HEK293 (cell line): ENCODE measurements at regions not wholly inside any gene's neighbourhood (a gene's known extent, or its start where the extent isn't known, plus 50 kb on each side); places are given as distances from the start of the nearest gene placed in this dataset.

Experiments used
- CTCF ChIP-seq: fragments of 450-650 bp; formaldehyde crosslinking; IDR thresholded peaks from 2 replicates; pipeline ENCODE4 v1.5.1; 2016; ENCODE audit warnings: missing biosample characterization, missing genetic modification characterization
- PATZ1 ChIP-seq: fragments of 450-650 bp; formaldehyde crosslinking; IDR thresholded peaks from 2 replicates; pipeline ENCODE4 v1.5.1; 2016; ENCODE audit warnings: missing biosample characterization, missing genetic modification characterization
- ZBTB26 ChIP-seq: fragments of 450-650 bp; formaldehyde crosslinking; optimal IDR thresholded peaks from 2 replicates; pipeline ENCODE3; 2016; ENCODE audit warnings: missing biosample characterization, mild to moderate bottlenecking, missing genetic modification characterization
- ZEB2 ChIP-seq: fragments of 450-650 bp; formaldehyde crosslinking; IDR thresholded peaks from 2 replicates; pipeline ENCODE4 v1.5.1; 2016; ENCODE audit warnings: missing biosample characterization, missing genetic modification characterization
- ZNF121 ChIP-seq: fragments of 450-650 bp; formaldehyde crosslinking; IDR thresholded peaks from 2 replicates; pipeline ENCODE4 v1.5.1; 2016; ENCODE audit warnings: missing biosample characterization, missing genetic modification characterization
- ZNF221 ChIP-seq: fragments of 450-650 bp; formaldehyde crosslinking; IDR thresholded peaks from 2 replicates; pipeline ENCODE4 v1.5.1; 2017; ENCODE audit warnings: missing biosample characterization, missing genetic modification characterization, borderline replicate concordance
- ZNF302 ChIP-seq: fragments of 450-650 bp; formaldehyde crosslinking; IDR thresholded peaks from 2 replicates; pipeline ENCODE4 v1.5.1; 2016; ENCODE audit warnings: missing biosample characterization, missing genetic modification characterization, low read depth
- ZNF324 ChIP-seq: fragments of 450-650 bp; formaldehyde crosslinking; IDR thresholded peaks from 2 replicates; pipeline ENCODE4 v1.5.1; 2016; ENCODE audit warnings: missing biosample characterization, missing genetic modification characterization
- ZNF561 ChIP-seq: fragments of 450-650 bp; IDR thresholded peaks from 2 replicates; pipeline ENCODE4 v1.5.1; 2018; ENCODE audit warnings: missing biosample characterization, missing genetic modification characterization, borderline replicate concordance
- ZNF626 ChIP-seq: fragments of 450-650 bp; sonication (Bioruptor Pico); formaldehyde crosslinking; IDR thresholded peaks from 2 replicates; pipeline ENCODE4 v1.5.1; 2018; ENCODE audit warnings: missing biosample characterization, missing genetic modification characterization, inconsistent platforms
- ZNF639 ChIP-seq: fragments of 450-650 bp; formaldehyde crosslinking; IDR thresholded peaks from 2 replicates; pipeline ENCODE4 v1.5.1; 2016; ENCODE audit warnings: missing biosample characterization, missing genetic modification characterization

- TF ChIP-seq CTCF (tag by site-specific recombination) (no peak), ZNF324 (tag by site-specific recombination) (no peak), PATZ1 (no peak), ZNF121 (tag by site-specific recombination) (no peak), ZNF302 (no peak), ZNF639 (tag by site-specific recombination) (no peak), ZNF626 (tag by site-specific recombination) (no peak), ZNF221 (no peak), ZEB2 (tag by site-specific recombination) (no peak), ZNF561 (tag by site-specific recombination) (no peak), ZBTB26 (tag by site-specific recombination) (no peak)
Observed at GRCh38 chr6:118725944-118726343, 74.6 kb upstream of the CEP85L start.
